Stimulated activated naive CD4-positive, alpha-beta T cell treated with Interleukin-2 at 50 U/mL for 16 hours (primary cell): ENCODE measurements at regions not wholly inside any gene's neighbourhood (a gene's known extent, or its start where the extent isn't known, plus 50 kb on each side); places are given as distances from the start of the nearest gene placed in this dataset.

Experiments used
- DNase-seq: peaks from one replicate; lab custom pipeline; 2025; lab: John Stamatoyannopoulos, UW

DNA sequence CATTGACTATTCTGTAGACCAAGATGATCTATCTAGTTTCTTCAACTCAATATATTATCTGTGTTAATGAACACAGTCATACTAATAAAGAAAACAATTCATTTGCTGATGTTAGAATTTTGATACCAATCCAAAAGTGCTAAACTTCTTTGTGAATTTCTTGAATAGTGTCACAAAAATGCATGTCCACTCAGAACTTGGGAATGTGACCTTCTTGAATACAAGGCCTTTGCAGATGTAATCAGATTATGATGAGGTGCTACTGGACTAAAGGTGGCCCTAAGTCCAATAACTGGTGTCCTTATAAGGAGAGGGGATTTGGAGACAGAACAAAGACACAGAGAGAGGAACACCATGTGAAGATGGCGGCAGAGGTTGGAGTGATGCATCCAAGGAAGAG is 305.8 kb upstream of the ZP4 start:
- DNase-seq: no peak

DNA sequence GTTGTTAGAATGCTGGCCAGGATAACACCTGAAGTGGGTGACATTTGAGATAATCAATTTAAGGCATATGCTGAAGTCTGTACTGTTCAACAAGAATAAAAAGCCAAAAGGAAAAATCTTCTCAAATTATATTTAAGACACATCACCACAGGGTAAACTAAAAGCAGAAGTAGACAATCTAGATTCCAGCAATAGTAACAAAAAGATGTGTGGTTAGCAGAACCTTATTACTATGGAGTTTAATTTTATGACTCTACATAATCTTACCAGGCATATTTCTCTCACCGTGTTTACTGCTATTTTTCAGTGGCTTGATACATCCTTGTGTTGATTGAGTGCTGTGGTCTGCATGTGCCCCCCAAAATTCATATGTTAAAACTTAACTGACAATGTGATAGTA is 300.4 kb upstream of the ZP4 start:
- no peak for DNase-seq

DNA sequence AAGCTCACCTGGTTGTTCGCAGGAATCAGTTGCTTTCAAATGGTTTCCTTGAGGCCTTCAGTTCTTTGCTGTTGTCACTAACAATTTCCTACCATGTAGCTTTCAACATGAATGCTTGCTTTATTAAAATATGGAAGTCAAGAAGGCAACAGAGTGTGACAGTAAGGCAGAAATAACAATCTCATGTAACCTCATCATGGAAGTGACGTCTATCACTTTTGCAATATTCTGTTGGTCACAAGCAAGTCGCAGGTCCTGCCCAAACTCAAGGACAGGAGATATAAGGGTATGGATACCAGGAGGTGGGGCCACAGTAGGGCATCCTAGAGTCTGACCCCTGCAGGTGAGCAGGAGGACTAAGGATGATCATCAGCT is 296.8 kb upstream of the ZP4 start:
- no peak for DNase-seq

DNA sequence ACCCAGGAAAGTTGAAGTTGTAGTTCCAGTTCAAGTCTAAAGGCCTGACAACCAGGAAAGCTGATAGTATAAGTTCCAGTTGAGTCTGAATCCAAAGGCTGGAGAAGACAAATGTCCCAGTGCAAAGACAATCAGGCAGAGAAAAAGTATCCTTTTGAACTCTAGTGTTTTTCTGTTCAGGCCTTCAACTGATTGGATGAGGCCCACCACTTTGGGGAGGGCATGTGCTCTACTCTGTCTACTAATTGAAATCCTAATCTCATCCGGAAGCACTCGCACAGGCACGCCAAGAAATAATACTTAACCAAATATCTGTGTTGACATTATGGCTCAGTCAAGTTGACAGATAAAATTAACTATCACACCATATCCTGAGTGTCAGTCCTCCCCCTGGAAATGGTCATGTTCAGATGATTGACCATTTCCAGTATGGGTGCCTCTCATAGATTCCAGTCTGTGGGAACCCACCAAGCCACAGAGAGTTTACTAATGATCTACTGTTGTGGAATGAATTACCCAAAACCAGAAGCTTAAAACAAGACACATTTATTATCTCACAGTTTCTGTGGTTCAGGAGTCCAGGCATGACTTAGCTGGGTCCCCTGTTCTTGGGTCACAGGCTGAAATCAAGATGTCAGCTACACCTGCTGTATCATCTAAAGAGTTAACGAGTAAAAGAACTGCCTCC is 296.3 kb upstream of the ZP4 start:
- DNase-seq: no peak

DNA sequence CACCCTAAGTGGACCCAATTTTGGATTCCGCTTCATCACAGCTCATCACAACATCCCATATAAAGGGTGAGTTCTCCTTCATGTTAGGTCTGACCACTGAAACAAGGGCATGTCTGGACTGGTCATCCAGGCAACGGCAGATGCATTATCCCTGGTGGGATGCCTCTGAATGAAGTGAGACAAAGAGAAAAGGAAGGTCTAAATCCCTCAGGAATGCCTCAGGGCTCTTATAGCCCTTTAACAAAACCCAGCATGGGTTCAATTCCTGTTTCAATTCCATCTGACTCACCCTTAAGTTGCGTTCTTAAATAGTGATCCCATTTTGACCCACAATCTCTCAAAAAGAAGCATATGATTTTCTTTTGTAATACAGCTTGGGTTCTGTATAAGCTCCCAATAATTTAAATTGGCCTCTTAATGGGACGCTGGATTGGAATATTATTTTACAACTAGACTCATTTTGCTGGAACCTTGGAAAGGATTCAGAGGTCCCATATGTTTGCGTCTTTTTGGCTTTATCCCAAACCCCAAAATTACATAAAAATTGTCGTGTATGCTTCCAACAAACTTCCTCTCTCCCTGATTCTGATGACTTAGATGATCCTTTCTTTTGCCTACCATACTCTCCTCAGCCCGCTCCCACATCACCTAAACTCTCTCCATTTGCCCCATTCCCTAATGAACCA is 287.4 kb upstream of the ZP4 start:
- DNase-seq: no peak

DNA sequence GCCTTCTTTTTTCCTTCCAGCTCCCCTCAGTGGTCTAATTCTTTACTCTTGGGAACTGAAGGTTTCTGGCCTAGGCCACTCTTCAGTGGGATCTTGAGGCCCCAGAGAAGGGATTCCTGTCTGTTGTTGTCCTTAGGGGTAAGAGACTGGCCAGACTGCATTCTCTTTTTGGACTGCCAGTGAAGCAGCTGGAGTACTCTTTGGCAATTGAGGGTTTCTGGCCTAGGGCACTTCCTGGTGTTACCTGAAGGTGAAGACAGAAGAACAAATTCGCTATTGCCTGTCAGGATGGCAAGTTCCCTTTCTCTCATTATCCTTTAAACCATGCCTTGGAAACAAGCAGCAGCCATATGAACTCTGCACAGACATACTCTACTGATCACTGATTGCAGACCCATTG is 286.6 kb upstream of the ZP4 start:
- DNase-seq: no peak

DNA sequence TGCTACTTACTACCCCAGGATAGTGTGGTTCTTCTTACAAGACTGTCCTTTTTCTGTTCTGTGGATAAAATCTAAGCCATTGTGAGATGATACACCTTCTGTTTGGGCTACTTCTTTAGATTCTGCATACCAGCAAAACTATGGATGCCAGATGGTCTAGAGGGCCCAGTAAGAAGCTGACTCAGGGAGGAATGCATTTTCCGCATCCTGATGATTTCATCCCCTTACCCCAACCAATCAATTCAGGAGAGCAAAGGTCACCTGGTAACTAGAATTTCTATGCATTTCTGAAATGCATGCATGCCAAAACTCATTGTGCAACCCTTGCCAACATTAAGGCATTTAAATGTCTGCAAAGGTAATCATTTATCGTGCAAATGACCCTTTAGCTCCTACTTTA is 285.7 kb upstream of the ZP4 start:
- no peak for DNase-seq

DNA sequence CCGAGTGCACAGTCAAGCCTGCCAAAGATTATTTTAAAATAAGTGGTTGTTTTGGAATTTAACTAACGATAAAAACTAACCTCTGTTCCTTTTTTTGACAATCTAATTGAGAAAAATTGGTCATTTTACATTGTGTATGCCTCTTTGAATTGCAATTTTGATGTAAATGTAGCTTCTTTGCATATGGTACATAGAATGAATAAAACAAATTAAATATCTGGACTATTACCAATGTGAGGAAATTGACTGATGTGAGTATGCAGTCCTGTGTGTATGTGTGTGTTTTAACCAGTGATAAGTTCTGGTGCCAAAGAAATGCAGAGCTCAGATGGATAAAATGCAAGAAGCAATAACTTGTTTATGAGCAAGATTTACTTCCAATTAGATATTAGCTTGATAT is 281.3 kb upstream of the ZP4 start:
- DNase-seq: no peak

DNA sequence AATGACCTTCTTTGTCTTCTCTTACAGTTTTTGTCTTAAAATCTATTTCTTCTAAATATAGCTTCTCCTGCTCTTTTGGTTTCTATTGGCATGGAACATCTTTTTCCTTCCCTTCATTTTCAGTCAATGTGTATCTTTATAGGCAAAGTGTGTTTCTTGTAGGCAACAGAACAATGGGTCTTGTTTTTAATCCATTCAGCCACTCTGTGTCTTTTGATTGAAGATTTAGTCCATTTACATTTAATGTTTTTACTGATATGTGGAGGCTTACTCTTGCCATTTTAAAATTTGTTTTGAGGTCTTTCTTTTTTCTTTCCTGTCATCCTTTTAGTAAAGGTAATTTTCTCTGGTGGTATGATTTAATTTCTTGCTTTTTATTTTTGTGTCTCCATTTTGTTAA is 271.2 kb upstream of the ZP4 start:
- no peak for DNase-seq

DNA sequence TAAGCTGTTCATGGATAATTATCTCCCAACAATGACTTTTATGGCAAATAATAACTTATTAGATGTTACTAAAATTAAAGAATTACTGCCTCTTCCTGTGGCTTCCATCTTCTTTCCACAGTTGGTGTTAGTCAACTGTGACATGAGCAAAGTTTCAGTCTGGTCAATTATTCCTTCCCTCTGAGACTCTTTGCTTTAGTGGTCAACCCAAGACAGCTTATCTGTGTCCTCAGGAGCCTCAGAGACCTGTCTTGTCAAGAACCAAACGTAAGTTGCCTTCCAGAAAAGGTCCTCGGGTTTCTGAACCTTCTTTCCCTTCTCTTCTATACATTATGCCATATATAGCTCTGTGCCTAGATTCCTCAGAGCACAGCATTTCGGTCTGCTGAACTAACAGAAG is 263.2 kb upstream of the ZP4 start:
- no peak for DNase-seq

DNA sequence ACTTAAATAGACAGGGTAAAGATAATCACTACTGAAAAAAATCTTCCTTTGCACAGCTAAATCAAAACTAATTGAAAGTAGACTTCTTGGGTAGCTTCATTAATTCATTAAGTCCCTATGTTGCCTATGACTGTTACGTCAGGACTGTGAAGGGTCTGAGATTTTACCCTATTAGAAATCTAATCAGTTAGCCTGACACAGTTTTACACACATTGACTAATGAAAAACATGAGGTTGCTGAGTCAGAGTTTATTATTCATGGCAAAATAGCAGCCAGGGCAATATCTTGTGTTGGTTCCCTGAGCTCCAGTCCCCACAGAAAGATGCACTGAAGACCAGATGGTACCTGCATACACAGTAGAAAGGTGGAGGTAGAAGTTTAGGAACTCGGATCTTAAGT is 262.5 kb upstream of the ZP4 start:
- no peak for DNase-seq

DNA sequence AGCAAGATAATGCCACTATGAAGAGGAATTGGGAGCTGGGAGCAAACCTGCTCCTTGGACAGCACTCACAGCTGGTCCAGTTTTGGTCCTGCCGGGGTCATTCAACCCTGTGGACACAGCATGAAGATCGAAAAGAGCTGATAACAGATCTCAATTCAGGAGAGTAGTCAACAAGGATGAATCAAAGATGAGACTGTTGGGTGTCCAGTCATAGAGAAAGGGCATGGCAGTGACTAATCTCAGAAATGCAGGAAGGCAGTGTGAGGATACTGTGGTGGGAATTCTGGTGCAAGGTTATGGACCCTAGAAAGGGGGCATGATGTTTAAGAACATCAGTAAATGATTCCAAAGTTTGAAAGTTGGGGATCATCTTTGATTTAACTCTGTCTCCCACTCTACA is 261.4 kb upstream of the ZP4 start:
- no peak for DNase-seq

DNA sequence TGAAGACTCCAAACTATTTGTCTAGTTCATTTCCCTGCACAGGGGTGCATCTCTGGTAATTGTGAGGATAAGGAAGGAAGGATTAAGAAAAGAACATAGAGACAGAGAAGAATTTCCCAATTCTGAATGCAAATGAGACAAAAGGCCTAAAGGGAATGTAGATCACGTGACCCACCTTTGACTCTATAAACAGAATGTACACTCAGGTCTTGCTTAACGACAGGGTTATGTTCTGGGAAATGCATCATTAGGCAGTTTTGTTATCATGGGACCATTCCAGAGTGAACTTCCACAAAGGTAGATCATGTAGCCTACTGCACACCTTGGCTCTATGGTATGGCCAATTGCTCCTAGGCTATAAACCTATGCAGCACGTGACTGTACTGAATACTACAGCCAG is 252.3 kb upstream of the ZP4 start:
- no peak for DNase-seq

DNA sequence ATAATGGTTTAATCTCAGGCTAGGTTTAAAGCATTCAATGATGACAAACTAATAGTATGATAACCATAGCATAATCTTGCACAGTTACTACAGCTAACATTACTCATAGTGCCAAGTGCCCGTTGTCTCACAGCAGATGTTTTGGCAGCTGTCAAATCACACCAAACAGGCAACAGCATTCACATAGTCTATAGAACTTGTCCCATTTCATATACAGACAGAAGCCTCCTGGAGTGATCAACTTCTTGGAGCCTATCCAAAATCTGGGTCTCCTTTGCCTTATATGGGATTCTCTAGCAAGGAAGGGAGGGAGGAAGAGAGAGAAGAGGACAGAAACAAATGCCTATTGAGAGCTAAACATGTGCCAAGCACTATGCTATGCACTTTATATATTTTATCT is 250.6 kb upstream of the ZP4 start:
- DNase-seq: no peak

DNA sequence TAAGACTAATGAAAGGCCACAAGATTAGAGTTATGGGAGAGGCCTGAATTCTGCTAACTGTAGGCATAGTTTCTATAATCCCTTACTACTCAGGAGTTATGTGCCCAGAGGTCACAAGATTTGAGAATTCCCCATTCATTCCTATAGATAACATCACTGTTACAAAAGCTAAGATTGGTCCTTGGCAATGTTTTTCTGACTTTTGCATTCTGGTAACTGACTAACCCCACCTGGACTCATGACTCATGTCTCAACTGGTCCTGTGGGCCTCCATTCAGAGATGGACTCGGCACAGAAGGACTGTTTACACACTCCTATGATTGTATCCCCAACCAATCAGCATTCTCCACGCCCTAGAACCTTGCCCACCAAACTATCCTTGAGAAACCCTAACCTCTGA is 249.0 kb upstream of the ZP4 start:
- DNase-seq: no peak

DNA sequence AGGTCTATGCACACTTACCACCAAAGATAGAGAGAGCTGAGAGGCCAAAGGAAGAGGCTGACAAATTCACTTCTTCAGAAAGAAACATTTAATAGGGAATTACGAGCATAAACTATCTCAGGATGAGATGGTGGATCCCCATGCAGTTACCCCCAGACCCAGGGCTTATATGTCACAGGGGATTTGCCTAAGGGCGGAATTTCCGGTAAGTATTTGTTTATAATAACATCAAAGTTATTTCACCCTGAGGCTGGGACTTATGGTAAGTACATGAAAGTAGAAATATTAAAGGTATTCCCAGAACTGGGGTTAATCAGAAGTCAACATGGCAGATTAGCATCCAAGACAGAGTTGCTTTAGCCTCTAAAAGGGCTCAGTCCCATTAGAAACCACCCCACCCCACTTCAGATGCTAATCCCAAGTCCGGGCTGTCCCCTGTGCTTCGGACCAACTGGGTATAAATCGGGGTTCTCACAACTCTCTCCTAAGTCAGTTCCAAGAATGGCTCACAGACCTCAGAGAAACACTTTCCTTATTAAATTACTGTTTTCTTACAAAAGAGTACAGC is 247.4 kb upstream of the ZP4 start:
- no peak for DNase-seq

DNA sequence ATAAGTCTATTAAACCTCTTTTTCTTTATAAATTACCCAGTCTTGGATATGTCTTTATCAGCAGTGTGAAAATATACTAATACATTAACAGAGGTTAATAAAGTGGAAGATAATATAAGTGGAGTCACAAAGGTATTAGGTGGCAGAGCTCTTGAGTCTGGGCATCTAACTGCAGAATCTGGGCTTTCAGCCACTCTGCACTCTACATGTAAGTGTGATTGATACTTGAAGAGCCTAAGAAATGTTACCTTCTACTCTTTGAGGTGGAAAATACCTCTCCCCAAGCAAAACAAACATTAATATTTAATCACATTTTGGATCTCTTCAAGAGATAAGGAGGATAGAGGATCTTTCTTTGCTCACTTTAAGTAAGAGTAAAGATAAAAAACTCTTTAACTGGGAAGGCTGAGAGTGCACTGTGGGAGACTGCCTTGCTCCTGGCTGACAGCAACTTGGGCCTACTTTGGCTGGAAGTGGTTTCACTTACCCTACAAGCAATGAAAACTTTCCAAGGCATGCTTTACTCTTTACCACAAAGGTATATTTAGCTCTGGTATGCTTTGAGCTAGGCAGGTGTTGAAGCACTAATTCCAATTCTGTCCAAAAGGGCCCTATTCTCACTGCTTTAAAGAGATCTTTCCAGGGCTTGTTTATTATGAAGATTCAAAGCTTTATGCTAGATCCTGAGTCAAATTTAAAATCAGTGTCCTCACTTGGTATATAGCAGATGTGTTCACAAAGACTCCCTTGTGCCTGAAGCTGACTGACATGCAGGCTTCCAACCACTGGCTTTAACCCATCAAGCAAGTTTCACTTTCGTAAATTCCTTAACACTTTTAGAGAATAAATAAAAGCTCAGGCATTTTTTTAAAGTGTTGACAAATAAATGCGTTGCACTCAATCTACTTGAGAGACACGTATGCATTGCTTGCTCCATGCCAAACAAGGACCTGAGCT is 245.3 kb upstream of the ZP4 start:
- DNase-seq: no peak

DNA sequence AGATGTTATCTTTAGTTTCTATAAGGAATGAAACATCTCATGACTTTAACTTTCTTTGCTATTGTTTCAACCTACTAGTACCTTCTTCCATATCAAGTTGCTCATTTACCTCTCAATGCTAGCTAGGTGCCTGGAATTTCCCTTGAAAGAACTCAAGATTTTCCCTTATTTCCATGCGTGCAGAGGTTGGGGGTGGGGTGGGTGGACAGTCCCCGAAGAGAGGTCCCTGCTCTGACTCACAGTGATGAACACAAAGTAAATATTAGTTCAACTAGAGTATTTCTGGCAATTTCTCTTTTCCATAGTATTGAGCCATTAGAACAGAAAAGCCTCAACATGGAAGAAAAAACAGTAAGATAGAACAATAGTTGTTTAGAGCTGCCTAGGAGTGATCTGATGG is 239.0 kb upstream of the ZP4 start:
- no peak for DNase-seq

DNA sequence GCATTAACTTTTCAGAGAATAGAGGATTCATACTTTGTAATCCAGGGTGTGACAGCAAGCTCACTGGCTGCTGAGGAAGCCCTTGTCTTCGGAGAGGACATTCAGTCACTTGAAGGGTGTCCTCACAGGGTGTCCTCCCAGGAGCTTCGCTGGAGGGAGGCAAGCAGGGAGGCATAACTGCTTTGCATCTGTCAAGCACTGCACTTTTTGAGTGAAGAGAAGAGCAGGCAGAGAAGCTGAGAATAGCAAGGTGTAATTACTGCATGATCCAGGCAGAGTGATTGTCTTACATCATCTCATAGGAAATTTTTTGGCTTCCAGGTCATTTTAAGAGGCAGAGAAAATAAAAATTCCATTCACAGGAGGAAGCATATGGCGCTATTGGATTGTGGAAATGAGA is 232.5 kb upstream of the ZP4 start:
- DNase-seq: no peak

DNA sequence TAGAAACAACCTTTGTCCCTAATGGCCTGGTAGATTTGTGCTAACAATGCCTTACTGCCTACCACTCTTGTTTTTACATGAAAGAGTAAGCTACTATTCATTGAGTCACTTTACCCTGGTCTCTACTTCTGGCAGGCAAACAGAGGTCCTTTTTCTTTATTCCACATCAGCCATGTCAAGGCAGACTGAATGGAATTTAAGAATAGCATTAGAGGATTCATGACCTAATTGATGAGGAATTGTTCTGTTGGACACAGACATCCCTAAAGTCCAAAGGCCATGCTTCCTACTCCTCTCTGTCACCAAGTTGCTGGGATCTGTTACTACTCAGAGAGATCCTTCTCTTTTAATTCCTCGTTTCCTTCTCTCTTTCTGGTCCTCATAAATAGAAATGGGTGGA is 229.1 kb upstream of the ZP4 start:
- no peak for DNase-seq

DNA sequence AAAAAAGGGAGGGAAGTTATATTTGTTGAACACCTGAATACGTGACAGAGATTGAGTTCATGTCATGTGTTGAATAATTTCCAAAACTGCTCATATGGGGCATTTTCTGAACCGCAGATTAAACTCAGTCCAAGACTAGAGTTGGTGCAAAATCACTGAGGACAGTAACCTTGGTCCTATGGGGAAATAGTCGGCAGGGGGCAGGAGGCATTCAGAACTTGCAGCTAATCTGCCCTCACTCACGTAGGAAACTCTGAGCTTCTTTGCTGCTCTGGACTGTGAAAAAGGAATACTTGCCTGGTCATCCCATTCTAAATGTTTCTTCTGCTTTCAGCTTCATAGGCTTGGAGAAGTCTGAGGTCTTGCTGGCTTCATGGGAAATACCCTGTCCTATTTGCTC is 228.3 kb upstream of the ZP4 start:
- no peak for DNase-seq

DNA sequence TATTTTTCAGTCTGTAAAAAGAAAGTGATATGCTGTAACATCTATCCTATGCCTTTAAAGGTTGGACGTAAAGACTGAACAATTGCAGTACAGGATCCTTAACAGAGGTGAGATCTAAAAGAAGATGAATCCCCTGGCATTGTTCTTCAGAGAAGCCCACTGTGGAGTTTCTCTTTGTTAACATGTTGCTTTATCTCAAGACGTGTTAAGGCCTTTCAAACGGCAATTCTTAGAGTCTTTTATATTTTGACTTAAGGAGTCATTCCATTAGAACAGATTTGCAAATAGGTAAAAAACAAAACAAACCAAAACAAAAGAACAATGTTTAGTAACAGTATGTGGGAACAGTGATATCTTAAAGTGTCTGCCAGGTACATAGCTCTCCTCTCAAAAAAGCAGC is 225.1 kb upstream of the ZP4 start:
- no peak for DNase-seq
